T-helper 2 cell treated with Interferon-gamma antibody and Interleukin-4, amounts not matched to agents 100 ng/mL and 5 ng/mL, for 36 hours (primary cell): ENCODE measurements at regions not wholly inside any gene's neighbourhood (a gene's known extent, or its start where the extent isn't known, plus 50 kb on each side); places are given as distances from the start of the nearest gene placed in this dataset.
"Not testable (repeated sequence)": the region's sequence is repeated elsewhere in the genome, so short reads cannot be mapped to it uniquely, and the experiment has no call there.

Source experiments
- intact Hi-C: fragments of 100-400 bp; cut with micrococcal nuclease; formaldehyde crosslinking; loops from one replicate; pipeline ENCODE4 v1.15.1; 2023

DNA sequence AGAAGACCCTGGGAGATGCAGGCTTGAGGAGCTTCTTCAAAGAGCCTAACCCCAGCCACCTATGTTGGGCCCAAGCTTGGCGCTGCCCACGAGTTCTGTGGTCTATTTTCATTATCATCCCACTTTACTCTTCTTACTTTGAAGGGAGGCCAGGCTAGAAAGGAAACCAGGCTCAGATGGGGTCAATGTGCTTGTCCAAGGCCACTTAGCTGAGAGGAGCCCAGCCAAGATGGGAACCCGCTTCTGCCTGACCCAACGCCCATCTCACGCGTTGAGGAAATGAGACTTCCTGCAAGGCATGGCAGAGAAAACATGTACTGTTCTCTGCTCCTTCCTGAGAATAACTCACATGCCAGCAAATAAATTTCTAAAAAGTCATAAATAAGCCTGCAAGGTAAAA, 486.3 kb upstream of the PROK2 start:
- intact Hi-C loops = loop anchor here (5.0 kb wide), 1 partner anchor 394 kb away; no protein-coding TSS in a partner anchor

DNA sequence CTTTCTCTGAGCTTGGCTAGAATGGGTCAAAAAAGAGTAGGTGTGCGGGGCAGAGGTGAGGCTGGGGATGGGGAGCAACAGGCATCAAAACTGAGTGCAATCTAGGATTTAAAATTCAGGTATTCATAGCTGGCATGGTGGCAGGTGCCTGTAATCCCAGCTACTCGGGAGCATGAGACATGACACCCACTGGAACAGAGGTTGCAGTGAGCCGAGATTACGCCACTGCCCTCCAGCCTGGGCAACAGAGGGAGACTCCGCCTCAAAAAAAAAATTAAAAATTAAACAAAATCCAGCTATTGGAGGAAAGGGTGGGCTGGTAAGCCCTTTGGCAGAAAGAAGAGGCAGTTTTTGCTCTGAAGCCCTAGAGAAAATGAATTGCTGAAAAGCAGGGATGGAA, 485.8 kb upstream of the PROK2 start:
- intact Hi-C loops = loop anchor here (5.0 kb wide), 1 partner anchor 393 kb away; no protein-coding TSS in a partner anchor

DNA sequence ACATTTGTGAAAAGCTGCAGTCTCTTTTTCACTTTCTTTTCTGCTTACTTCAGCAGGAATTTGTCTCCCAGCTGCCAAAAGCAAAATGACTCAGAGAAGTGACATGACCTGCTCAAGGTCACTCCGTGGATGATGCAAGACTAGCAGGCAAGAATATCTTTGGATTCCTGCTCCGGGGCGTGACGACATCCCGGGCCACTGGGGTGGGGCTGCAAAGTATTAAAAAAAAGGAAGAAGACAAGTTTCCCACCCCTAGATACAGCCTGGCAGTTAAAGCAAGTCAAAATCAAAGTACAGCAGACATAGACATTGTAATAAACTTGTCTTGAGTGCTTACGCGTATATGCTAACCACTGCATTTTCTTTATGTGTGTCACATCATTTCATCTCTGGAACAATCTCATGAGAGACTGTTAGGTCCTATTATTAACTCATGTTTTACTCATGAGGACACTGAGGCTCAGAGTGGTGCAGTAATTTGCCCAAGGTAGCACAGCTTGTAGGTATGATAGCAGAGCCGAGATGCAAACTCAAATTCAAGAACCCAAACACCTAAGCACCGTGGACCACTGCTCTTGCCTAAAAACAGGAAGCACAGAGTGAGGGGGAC, 485.2 kb upstream of the PROK2 start:
- intact Hi-C loops = loop anchor here (5.0 kb wide), 1 partner anchor 393 kb away; no protein-coding TSS in a partner anchor

DNA sequence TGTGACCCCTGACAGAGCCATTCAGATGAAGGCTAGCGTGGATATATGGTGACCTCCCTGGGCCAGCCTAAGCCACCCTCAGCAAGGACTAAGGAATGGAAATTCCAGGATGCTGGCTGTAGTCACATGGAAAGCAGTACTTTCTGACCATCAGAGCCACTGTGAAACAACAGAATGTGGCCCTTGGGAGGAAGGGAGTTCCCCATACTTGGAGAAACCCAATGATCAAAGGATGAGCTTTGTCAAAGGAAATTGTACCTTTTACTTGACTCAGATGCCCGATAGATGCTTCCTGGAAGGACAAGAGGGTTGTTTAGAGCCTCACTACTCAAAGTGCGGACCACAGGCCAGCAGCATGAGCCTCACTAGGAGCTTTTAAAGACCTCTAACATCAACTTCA, 484.5 kb upstream of the PROK2 start:
- intact Hi-C loops = no loop called here

DNA sequence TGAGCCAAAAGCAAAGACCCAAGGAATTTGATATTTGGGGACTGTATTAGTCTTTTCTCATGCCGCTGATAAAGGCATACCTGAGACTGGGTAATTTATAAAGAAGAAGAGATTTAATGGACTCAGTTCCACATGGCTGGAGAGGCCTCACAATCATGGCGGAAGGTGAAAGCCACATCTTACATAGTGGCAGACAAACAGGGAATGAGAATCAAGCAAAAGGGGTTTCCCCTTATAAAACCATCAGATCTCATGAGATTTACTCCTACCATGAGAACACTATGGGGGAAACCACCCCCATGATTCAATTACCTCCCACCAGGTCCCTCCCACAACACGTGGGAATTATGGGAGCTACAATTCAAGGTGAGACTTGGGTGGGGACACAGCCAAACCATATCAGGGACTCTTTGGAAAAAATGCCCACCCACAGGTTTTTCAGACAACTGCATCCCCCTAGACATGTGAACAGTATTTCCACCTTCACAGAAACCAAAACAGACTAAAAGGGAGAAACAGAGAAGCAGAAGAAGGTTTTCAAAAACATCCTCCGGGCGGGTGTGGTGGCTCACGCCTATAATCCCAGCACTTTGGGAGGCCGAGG, 482.1 kb upstream of the PROK2 start:
- intact Hi-C loops = not testable (repeated sequence)

DNA sequence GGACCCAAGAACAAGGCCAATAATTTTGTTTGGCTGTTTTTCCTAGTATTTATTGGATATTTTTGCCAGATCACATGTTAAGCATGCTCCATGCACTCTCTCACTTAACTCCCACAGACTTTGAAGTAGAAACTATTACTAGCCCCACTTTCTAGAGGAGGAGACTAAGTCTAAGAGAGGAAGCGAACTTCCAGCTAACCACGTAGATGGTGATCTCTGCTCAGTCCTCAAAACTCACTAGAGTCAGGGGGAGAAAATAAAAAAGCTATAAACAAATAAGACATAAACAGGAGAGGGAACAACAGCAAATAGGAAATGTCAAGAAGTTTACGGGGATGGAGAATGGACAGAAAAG, 481.0 kb upstream of the PROK2 start:
- intact Hi-C loops = no loop called here

DNA sequence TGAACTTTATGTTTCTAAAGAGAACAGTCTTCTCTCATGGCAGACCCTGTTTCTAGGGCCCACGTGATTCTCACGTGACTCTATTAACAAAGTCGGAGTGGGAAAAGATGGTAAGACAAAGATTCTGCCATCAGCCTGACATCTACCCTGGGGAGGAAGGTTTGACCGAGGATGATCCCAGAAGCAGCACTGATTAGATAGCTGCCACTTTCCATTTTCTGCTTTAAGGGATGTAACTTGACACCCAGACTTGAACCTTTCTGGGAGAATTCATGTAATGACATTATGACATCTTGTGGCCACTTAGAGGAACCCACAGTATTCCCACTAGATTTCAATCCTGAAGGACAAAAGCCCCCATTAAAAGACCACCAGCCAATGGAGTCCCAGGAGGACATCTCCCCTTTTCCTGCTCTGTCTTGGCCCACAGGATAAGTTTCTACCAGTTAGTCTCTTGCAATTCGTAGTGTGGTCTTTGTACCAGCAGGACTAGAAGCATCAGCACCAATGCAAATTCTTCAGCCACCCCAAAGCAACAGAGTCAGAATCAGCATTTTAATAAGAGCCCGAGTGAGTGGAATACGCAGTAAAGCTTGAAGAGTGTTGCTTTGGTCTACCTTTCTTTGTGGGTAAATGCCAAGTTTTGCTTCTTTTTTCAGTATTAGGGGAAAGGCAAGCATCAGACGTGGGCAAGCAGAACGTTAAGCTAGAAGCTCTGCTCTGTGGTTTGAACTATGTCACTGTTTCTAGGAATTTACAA, 480.5 kb upstream of the PROK2 start:
- intact Hi-C loops = no loop called here

DNA sequence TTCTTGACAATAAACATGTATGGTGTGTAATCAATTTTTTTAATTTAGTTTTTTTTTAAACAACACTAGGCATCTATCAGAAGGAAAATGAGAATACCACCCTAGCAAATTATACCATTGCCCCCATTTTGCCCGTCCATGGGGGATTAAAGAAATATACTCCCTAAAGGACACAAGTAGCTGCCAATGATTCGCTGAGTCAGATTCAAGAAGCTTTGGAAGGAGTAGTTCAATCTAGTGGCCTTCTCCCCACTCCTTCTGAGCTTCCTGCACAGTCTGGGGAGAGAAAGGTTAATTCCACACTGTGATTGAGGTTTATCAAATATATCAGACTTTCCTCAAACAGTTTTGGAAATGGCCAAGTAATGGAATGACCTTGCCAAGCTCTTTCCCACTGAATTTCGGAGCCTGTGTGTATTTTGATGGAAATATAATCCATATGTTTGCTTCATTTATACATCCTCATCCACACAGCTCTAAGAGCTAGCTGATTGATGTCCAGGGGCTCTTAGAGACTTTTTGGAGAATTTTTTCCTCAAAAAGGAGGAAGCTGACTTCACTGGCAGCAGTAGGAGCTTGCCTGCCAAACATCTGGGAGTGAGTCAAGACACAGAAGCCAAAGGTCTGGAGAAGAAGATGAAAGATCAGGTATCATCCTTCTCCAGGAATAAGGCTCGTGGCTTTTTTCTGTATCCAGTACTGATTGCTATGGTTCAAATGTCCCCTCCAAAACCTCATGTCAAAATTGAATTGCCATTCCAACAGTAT, 478.5 kb upstream of the PROK2 start:
- intact Hi-C loops = no loop called here

DNA sequence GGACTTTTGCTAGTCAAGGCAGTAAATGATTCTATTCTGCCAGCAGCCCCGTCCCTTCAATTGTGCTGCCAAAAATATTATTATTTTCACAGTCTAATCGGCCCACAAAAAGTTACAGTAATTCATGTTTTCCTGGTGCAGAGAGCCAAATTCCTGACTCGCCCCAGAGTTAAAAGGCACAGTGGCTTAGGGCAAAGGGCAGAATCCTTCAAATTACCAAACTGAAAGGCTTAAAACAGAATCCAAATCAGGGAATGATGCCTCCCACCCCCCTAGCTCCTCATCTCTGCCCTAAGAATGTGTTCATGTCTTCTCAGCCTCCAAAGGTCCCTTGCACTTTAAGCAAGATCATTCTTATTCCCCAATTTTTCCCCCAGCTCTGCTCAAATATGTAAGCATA, 477.8 kb upstream of the PROK2 start:
- intact Hi-C loops = no loop called here

DNA sequence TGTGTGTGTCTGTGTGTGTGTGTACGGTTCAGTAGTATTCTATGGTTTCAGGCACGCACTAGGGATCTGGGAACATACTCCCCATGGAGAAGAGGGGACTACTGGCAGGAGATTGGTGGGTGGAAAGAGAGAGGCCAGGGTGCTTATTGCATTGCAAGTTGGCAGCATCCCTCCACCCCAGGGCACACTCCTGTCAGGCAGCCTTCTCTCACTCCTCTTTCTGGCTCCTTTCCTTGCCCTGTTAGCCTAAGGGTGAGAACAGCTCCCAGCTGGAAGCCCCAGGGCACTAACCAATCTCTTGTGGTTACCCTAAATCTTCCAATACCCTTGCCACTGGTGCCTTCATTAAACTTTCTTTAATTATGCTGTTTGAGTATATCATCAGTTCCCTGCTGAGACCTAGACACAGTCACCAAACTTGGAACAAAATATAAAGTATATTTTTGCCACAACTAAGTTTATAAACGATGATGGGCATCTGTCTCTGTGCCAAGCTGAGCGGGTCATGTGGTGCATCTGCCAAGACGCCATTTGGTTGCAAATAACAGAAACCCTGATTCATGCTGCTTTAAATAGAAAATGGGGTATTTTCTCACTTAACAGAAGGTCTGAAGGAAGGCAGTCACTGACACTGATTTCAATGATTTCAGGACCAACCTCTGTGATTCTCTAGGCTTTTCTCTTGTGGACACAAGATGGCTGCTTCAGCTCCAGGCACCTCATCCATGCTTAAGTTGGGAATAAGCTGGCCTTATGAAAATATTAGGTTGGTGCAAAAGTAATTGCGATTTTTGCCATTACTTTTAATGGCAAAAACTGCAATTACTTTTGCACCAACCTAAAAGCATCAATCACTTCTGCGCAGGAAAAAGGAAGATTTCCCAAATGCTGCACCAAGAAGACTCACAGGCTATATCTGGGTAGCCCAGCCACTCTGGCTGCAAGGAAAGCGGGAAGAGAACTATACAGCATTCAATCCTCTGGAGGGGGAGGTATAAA, 476.9 kb upstream of the PROK2 start:
- intact Hi-C loops = no loop called here

DNA sequence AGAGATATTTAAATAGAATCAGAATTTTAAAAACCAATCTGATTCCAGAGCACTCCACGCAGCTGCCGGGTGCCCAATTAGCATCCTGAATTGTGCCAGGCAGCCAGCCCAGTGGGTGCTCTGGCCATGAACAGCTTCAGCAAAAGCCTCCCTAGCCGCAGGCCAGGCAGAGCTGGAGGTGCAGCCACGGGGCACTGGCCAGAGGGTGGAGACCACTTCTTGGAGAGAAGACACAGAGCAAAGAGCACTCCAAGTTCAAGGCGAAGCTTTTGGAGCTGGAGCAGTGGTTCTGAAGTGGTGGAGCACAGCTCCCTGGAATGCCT, 475.6 kb upstream of the PROK2 start:
- intact Hi-C loops = no loop called here

DNA sequence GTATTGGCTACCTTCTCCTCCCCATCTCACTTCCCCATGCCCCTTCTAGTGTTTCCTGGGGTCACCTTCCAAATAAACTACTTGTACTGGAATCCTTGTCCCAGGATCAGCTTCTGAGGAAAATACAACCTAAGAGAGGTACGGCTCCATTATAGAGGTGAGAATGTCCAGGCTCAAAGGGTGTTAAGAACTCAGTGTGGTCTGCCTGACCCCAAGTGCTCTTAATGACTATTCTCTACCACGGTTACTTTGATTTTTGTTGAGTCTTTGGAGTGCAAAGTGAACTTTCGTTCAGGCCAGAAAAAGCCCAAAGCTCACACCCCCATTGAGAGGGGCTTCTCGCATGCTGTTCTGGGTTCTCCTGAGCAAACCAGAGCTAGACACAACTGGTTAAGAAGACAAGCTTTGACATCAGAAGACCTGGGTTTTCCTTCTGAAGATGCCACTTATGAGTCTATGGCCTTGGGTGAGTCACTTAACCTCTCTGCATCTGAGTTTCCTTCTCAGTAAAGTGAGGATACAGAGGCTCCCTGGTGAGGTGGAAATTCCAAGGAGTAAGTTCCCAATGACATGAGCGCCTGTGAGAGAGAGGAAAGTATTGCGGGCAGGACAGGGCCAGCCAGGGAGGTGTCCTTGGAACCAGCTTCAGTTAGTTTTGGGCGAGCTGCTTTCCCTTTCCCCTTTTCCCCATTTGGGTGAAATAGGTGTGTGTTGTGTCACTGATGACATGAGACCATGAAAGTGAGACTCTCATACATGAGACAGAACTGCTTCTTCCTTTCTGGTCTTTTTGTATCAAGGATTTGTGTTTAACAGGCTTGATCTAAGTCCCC, 475.0 kb upstream of the PROK2 start:
- intact Hi-C loops = no loop called here

DNA sequence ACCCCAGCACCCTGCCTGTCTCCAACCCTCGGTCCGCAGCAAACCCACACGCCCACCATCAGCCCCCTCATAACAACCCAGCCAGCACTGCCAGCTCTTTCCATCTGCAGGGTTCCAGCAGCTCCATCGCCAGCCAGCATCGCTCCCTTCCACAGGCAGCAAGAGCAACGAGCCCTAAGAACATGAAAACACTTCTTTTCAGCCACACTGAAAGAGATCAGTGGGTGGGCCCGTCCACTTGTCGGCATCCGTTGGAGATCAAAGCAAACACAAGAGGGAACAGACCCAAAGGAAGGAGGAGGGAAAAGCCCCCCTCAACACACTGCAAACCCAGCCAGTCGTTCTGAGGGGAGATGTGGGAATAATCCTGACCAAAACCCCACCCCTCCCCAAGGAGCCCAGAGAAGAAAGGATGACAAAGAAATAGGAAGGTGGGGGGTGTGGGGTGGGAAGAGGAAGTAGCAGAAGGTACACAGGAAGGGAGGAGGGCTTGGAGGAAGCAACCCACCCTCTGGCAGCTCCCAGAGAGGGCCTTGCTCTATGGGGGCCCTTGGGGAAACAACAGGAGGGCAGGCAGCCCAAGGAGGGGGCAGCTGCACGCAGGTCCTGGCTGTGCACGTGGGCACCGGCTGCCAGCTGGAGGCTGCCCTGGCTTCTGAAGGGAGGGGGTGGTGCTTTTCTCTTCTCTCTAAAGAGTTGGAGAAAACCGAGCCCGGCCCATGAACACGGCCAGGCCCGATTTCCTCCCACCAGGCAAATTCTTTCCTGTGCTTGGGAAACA, 473.6 kb upstream of the PROK2 start:
- intact Hi-C loops = no loop called here

DNA sequence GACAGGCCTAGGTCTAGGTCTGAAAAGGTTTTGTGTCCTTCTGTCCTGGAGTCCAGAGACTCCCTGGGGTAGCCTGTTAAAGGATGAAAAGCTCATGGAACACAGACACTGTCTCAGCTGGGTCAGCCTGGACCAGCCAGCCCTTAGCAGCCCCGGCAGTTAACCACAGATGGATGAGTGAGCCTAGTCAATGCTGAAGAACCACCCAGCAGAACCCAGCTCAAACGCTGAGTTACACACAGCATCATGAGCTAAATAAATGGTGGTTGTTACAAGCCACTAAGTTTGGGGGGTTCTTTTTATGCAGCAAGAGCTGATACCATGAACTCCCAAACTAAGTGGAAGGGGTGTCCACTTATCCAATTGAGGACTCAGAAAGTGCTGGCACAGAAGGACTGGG, 472.8 kb upstream of the PROK2 start:
- intact Hi-C loops = no loop called here

DNA sequence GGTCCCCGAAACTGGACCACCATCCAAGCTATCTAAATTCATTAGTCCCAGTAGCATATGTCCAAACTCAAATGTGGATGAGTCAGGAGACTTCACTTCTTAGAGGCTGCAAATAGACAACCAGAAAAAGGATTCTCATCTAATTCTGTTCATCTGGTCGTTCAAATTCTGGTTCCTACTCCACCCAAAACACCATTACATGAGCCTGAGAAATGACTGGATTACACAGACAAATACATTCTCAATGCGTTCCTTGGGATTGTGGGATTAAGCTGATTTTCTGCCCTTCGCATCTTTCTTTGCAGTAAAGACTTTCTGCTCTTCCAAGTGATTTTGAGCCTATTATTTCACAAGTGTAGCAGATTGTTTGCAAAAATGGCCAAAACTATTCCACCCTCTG, 472.3 kb upstream of the PROK2 start:
- intact Hi-C loops = no loop called here

DNA sequence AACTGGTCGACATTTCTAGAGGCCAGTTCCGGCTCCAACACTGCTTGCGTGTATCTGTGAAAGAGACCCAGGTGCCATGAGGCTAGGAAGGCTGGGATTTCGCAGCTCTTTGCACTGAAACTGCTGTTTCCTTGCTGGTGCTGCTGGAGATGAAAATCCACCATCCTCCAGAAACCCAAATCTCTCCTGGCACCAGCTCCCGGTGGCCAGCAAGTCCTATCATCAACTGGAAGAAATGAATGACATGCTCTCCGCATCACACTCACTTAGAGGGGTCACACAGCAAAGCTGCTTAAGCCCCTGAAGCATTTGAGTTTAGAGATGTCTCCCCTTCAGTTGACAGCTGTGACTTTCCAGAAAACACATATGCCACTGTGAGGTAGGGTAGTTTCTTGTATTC, 471.8 kb upstream of the PROK2 start:
- intact Hi-C loops = no loop called here

DNA sequence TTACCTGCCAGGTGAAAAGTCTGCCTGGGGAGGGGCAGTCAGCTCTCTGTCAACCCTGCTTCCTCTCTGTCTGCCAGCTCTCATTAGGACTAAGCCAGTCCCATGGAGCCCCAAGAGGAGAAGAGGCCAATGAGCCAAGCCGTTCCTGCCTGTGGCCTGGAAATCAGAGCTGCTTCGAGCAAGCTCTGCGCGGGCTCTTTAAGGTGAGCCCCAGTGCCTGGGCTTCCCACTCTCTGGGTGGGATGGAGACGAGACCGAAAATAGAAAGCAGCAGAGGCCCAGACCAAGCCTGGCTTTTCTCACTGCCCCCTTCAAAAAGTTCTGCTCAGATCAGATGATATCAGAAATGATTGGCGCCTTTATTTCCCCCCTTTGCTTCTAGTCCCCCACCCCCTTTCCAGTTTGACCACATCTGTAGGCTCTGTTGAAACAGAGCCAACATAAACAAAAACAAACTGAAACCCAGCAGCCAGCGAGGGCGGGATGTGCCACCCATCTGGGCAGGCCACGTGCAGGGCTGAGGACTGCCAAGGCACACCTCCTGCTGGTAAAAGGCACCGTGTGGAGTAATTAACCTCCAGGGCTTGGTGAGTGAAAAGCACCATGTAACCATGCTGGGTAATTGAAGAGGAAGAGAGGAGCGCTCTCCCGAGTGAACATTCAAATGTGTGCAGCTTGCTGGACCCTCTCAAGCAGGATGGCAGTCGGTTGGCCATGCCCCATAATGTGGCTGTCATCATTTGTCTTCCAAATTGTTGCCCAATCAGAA, 471.0 kb upstream of the PROK2 start:
- intact Hi-C loops = no loop called here

DNA sequence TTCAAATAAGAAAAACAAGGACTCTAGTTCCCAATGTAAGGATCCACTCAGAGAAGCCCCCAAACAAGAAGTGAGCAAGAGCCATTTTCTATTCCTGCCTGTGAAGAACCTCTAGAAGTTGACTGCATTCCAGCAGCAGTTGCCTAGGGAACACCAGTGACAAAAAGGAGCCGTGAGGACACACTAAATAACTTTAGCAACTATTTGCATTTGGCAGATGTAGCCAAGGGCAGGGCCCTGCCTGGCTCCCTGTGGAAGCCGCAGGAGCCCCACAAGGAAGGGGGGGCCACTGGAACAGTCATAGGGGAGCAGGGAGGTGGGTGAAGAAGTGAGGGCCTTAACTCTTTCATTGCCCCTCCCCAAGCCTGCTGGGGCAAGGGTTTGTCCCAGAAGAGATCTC, 470.2 kb upstream of the PROK2 start:
- intact Hi-C loops = no loop called here

DNA sequence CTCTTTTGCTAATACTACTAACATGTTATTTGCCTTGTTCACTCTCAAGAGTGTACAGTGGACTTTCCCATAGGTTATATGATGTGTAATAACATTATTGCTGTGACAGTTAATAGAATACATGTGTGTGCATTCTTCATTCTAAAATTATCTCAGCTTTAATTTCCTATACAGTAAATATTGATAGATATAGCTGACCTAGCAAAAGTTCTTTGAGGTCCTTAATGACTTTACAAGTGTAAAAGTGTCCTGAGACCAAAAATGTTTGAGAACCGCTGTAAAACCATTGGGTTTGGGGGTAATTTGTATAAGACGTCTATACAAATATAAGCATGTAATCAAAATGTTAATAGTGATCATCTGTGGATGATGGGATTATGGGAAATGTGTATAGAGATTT, 469.5 kb upstream of the PROK2 start:
- intact Hi-C loops = no loop called here
